GM19239 (cell line): ENCODE measurements at regions not wholly inside any gene's neighbourhood (a gene's known extent, or its start where the extent isn't known, plus 50 kb on each side); places are given as distances from the start of the nearest gene placed in this dataset.
"Not testable (repeated sequence)": the region's sequence is repeated elsewhere in the genome, so short reads cannot be mapped to it uniquely, and the experiment has no call there.

Experiments
- DNase-seq: peaks from one replicate; pipeline ENCODE4 v3.0.0; 2011; ENCODE audit warnings: low spot score; ENCODE audit not compliant: insufficient read length
- FAIRE-seq: peaks from 2 replicates; lab custom pipeline; 2011; peaks lifted over from hg19 to GRCh38; lab: Jason Lieb, UNC

- no peak for DNase-seq
- FAIRE-seq, result no peak
Measured at GRCh38 chrX:65971151-65971550, 68.7 kb downstream of the VSIG4 start.

- FAIRE-seq, DNase-seq: not testable (repeated sequence)
Measured at GRCh38 chrX:65967159-65967558, 72.7 kb downstream of the VSIG4 start.

GRCh38 chrX:65961714-65962113, 78.2 kb downstream of the VSIG4 start:
- DNase-seq, result no peak
- FAIRE-seq, result peak; percentile 54

GRCh38 chrX:65948103-65948502, 91.8 kb downstream of the VSIG4 start:
- DNase-seq, result no peak
- no peak for FAIRE-seq

GRCh38 chrX:65941775-65942174, 98.1 kb downstream of the VSIG4 start:
- FAIRE-seq (no peak), DNase-seq (no peak)

GRCh38 chrX:65933085-65933589, 106.7 kb downstream of the VSIG4 start:
- no peak for DNase-seq
- FAIRE-seq, result no peak

GRCh38 chrX:65932173-65933084, 107.5 kb downstream of the VSIG4 start:
- DNase-seq, result no peak

GRCh38 chrX:65928522-65928921, 111.4 kb downstream of the VSIG4 start:
- FAIRE-seq (no peak), DNase-seq (no peak)

More at GRCh38 chrX:65932173-65933084, 107.5 kb downstream of the VSIG4 start:
- FAIRE-seq, result no peak

GRCh38 chrX:65927386-65927785, 112.5 kb downstream of the VSIG4 start:
- DNase-seq, FAIRE-seq: not testable (repeated sequence)

- FAIRE-seq, result peak; percentile 92
- no peak for DNase-seq
Measured at GRCh38 chrX:65926095-65927019, 113.5 kb downstream of the VSIG4 start.

GRCh38 chrX:65925592-65925991, 114.3 kb downstream of the VSIG4 start:
- FAIRE-seq, result peak; percentile 83
- no peak for DNase-seq

GRCh38 chrX:65925005-65925404, 114.9 kb downstream of the VSIG4 start:
- no peak for DNase-seq
- FAIRE-seq, result no peak

GRCh38 chrX:65921363-65921762, 118.5 kb downstream of the VSIG4 start:
- no peak for DNase-seq
- peak; percentile 56 for FAIRE-seq

GRCh38 chrX:65920620-65921019, 119.3 kb downstream of the VSIG4 start:
- FAIRE-seq (peak; percentile 82), DNase-seq (no peak)

- FAIRE-seq, result no peak
- DNase-seq, result no peak
Measured at GRCh38 chrX:65910899-65911298, 129.0 kb downstream of the VSIG4 start.

- DNase-seq, result no peak
- no peak for FAIRE-seq
Measured at GRCh38 chrX:65903750-65904149, 136.1 kb downstream of the VSIG4 start.

- FAIRE-seq, result no peak
- no peak for DNase-seq
Measured at GRCh38 chrX:65902011-65902410, 137.9 kb downstream of the VSIG4 start.

- FAIRE-seq (peak; percentile 42), DNase-seq (no peak)
Measured at GRCh38 chrX:65900850-65901844, 138.7 kb downstream of the VSIG4 start.

GRCh38 chrX:65894133-65894532, 145.7 kb downstream of the VSIG4 start:
- FAIRE-seq (no peak), DNase-seq (no peak)
